Keratinocyte (primary cell): ENCODE measurements at regions not wholly inside any gene's neighbourhood (a gene's known extent, or its start where the extent isn't known, plus 50 kb on each side); places are given as distances from the start of the nearest gene placed in this dataset.

Source experiments
- DNase-seq: peaks from one replicate; pipeline ENCODE4 v3.0.0-alpha.2; 2011; ENCODE audit warnings: low read depth, missing footprints, low spot score
- FAIRE-seq: peaks from 2 replicates; lab custom pipeline; 2011; peaks lifted over from hg19 to GRCh38; lab: Jason Lieb, UNC
- H2AFZ ChIP-seq: 2 replicates; pipeline ENCODE4 v1.6.0; 2012; ENCODE audit warnings: low read length, control low read depth, inconsistent platforms; ENCODE audit not compliant: control insufficient read depth
- H3K27ac ChIP-seq: 2 replicates; pipeline ENCODE4 v1.5.1; 2011; ENCODE audit warnings: low read length; ENCODE audit not compliant: control insufficient read depth, insufficient read depth
- H3K27me3 ChIP-seq: 3 replicates; pipeline ENCODE4 v1.6.0; 2011; ENCODE audit warnings: low read length; ENCODE audit not compliant: control insufficient read depth, insufficient read depth; ENCODE audit errors: extremely low read depth
- H3K36me3 ChIP-seq, 2 experiments: 2 replicates in 1 of 2; 3 replicates in 1 of 2; pipeline ENCODE4 v1.5.1; 2011; ENCODE audit warnings: low read length in 2 of 2, mild to moderate bottlenecking in 1 of 2; ENCODE audit not compliant: control insufficient read depth in 2 of 2, insufficient read depth in 2 of 2; ENCODE audit errors: extremely low read depth in 1 of 2
- H3K4me1 ChIP-seq: 3 replicates; pipeline ENCODE4 v1.5.1; 2011; ENCODE audit warnings: low read length; ENCODE audit not compliant: control insufficient read depth, insufficient read depth; ENCODE audit errors: extremely low read depth
- H3K4me2 ChIP-seq: 3 replicates; pipeline ENCODE4 v1.6.0; 2011; ENCODE audit warnings: low read depth, low read length; ENCODE audit not compliant: control insufficient read depth, insufficient read depth; ENCODE audit errors: extremely low read depth
- H3K4me3 ChIP-seq, 3 experiments: fragments of 200-600 bp in 1 of 3; sonication (generic) in 1 of 3; 2 replicates in 2 of 3; 3 replicates in 1 of 3; pipeline ENCODE4 v1.5.1; 2011 to 2016; ENCODE audit warnings: low read length in 3 of 3, mild to moderate bottlenecking in 3 of 3, control low read depth in 2 of 3, inconsistent platforms in 1 of 3, low read depth in 1 of 3, mixed read lengths in 1 of 3, mixed run types in 1 of 3, moderate library complexity in 1 of 3; ENCODE audit not compliant: control insufficient read depth in 2 of 3, insufficient read depth in 2 of 3; ENCODE audit errors: extremely low read depth in 1 of 3
- H3K79me2 ChIP-seq: 2 replicates; pipeline ENCODE4 v1.6.0; 2012; ENCODE audit warnings: low read length; ENCODE audit not compliant: control insufficient read depth, insufficient read depth
- H3K9ac ChIP-seq: 3 replicates; pipeline ENCODE4 v1.6.0; 2011; ENCODE audit warnings: low read length; ENCODE audit not compliant: control insufficient read depth, insufficient read depth; ENCODE audit errors: extremely low read depth
- H3K9me1 ChIP-seq: 3 replicates; pipeline ENCODE4 v1.6.0; 2011; ENCODE audit warnings: low read length; ENCODE audit not compliant: control insufficient read depth, insufficient read depth; ENCODE audit errors: extremely low read depth
- H3K9me3 ChIP-seq: 2 replicates; pipeline ENCODE4 v1.5.1; 2012; ENCODE audit warnings: low read depth, low read length; ENCODE audit not compliant: control insufficient read depth
- H4K20me1 ChIP-seq: 3 replicates; pipeline ENCODE4 v1.6.0; 2011; ENCODE audit warnings: low read length; ENCODE audit not compliant: control insufficient read depth, insufficient read depth; ENCODE audit errors: extremely low read depth
- EZH2 ChIP-seq: IDR thresholded peaks from one replicate; pipeline ENCODE4 v1.6.1; 2012; ENCODE audit warnings: inconsistent platforms, mild to moderate bottlenecking, low read length, moderate library complexity
- dilution Hi-C: fragments of 300-500 bp; cut with MboI; formaldehyde crosslinking; loops from one replicate; pipeline ENCODE4 v1.7.0; 2020; ENCODE audit warnings: low sequenced_read_pairs; ENCODE audit not compliant: extremely low pct_ligation_motif_present
- TF ChIP-seq, protein P1 (sequence below), 3 experiments: IDR thresholded peaks in 1 of 3; conservative IDR thresholded peaks in 1 of 3; optimal IDR thresholded peaks in 1 of 3; 2 replicates in 2 of 3; 3 replicates in 1 of 3; pipeline versions ENCODE3 to v1.5.1; 2011; ENCODE audit warnings: low read length in 3 of 3, mild to moderate bottlenecking in 3 of 3, moderate library complexity in 2 of 3, control low read depth in 1 of 3, inconsistent platforms in 1 of 3; ENCODE audit not compliant: insufficient read depth in 2 of 3; ENCODE audit errors: extremely low read depth in 1 of 3

DNA sequence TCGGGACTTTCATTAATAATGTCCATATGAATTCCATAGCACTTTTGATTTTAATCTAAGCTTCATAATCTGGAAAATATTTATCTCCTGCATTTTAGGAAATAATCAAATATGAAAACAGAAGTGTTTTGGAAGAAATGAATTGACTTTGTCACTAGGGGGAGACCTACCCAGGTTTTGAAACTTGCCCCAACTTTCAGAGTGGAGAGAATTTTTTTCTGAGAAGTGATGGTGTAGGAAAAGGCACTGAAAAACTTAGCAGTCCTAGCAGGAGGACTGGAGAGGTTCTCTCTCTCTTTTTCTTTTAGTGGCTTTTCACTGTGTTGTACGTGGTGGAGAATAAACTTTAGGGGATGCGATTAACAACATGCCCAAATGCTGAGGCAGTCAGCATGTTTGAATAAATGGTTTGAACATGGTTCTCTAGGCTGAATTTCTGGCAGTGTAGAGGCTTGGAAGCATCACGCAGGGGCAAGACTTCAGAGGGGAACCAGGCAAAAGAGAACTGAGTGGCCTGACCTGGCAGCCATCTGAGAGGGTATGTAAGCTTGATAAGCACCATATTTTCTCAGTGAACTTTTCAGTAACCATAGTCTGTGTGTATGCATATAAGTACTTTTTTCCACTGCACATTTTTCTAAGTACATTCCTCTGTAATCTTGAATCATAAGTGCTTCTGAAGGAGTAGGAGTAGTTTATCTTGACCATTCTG, 68.3 kb upstream of the NEK7 start:
- no peaks in the 10 kb centered on the region for H3K36me3 ChIP-seq
- no peak for DNase-seq
- TF ChIP-seq, protein P1, sequence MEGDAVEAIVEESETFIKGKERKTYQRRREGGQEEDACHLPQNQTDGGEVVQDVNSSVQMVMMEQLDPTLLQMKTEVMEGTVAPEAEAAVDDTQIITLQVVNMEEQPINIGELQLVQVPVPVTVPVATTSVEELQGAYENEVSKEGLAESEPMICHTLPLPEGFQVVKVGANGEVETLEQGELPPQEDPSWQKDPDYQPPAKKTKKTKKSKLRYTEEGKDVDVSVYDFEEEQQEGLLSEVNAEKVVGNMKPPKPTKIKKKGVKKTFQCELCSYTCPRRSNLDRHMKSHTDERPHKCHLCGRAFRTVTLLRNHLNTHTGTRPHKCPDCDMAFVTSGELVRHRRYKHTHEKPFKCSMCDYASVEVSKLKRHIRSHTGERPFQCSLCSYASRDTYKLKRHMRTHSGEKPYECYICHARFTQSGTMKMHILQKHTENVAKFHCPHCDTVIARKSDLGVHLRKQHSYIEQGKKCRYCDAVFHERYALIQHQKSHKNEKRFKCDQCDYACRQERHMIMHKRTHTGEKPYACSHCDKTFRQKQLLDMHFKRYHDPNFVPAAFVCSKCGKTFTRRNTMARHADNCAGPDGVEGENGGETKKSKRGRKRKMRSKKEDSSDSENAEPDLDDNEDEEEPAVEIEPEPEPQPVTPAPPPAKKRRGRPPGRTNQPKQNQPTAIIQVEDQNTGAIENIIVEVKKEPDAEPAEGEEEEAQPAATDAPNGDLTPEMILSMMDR (optimal IDR thresholded peaks at IDR 0.05 in 1 of 3, IDR thresholded peaks at IDR 0.05 in 1 of 3, conservative IDR thresholded peaks at IDR 0.05 in 1 of 3; ENCODE audit: extremely low read depth in 1 of 3, insufficient read depth in 2 of 3, low read length in 3 of 3): peak in 2 of 3 experiments; percentile 38 to 47
- no peak for TF ChIP-seq EZH2
- dilution Hi-C loops: no loop called here
- H3K9ac ChIP-seq: no peak overlapping the region
- H3K9me3 ChIP-seq: no peaks in the 10 kb centered on the region
- H3K27ac ChIP-seq: no peak overlapping the region
- H2AFZ ChIP-seq: peak overlapping the region; percentile 14
- no peak overlapping the region for H3K4me2 ChIP-seq
- H3K9me1 ChIP-seq: no peaks in the 10 kb centered on the region
- FAIRE-seq: peak; percentile 76
- no peaks in the 10 kb centered on the region for H3K27me3 ChIP-seq
- H3K4me1 ChIP-seq: no peaks in the 10 kb centered on the region
- no peaks in the 10 kb centered on the region for H3K79me2 ChIP-seq
- no peak overlapping the region for H3K4me3 ChIP-seq
- no peaks in the 10 kb centered on the region for H4K20me1 ChIP-seq

DNA sequence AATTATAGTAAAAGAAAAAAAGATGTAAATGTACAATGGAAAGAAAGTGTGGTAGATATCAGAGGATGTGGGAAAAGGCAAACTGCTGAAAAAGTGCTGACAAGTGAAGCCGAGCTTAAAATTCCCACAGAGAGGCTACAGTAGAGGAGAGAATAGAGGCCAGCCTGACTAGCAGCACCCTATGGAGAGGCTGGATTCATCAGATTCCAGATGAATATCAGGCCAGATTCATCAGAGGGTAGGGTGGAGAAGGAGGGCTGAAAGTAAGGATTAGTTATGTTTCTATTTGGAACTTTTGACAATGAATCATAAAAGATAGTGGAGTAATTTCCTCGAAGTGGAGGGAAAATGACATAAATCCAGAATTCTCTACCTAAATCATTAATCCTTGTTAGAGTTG, 60.4 kb upstream of the NEK7 start:
- no peaks in the 10 kb centered on the region for H3K27me3 ChIP-seq
- FAIRE-seq (no peak), DNase-seq (no peak)
- no peaks in the 10 kb centered on the region for H3K9me3 ChIP-seq
- no peak overlapping the region for H3K4me3 ChIP-seq
- dilution Hi-C loops: no loop called here
- no peaks in the 10 kb centered on the region for H3K79me2 ChIP-seq
- no peaks in the 10 kb centered on the region for H4K20me1 ChIP-seq
- no peaks in the 10 kb centered on the region for H3K9me1 ChIP-seq
- no peak overlapping the region for H3K27ac ChIP-seq
- H3K4me1 ChIP-seq: no peaks in the 10 kb centered on the region
- H2AFZ ChIP-seq: no peak overlapping the region
- TF ChIP-seq EZH2: no peak
- TF ChIP-seq, protein P1 (optimal IDR thresholded peaks at IDR 0.05 in 1 of 3, IDR thresholded peaks at IDR 0.05 in 1 of 3, conservative IDR thresholded peaks at IDR 0.05 in 1 of 3; ENCODE audit: extremely low read depth in 1 of 3, insufficient read depth in 2 of 3, low read length in 3 of 3): no peak
- no peaks in the 10 kb centered on the region for H3K36me3 ChIP-seq
- H3K9ac ChIP-seq: no peak overlapping the region
- H3K4me2 ChIP-seq: no peak overlapping the region
